Activated CD8-positive, alpha-beta memory T cell treated with anti-CD3 and anti-CD28 coated beads, Interleukin-2, amount 50 U/mL, for 48 hours (primary cell): ENCODE measurements at regions not wholly inside any gene's neighbourhood (a gene's known extent, or its start where the extent isn't known, plus 50 kb on each side); places are given as distances from the start of the nearest gene placed in this dataset.
"Not testable (repeated sequence)": the region's sequence is repeated elsewhere in the genome, so short reads cannot be mapped to it uniquely, and the experiment has no call there.

Source experiments
- DNase-seq: peaks from one replicate; pipeline ENCODE4 v3.0.0-alpha.2; 2020

- no peak for DNase-seq
Measured at GRCh38 chr10:130492266-130492934, 356.2 kb downstream of the GLRX3 start.

- DNase-seq = no peak
Measured at GRCh38 chr10:130493021-130493420, 356.8 kb downstream of the GLRX3 start.

- DNase-seq = no peak
Measured at GRCh38 chr10:130493446-130494145, 357.4 kb downstream of the GLRX3 start.

- no peak for DNase-seq
Measured at GRCh38 chr10:130495116-130495862, 359.1 kb downstream of the GLRX3 start.

GRCh38 chr10:130495891-130496636, 359.9 kb downstream of the GLRX3 start:
- DNase-seq = no peak

- peak; percentile 15 for DNase-seq
Measured at GRCh38 chr10:130497056-130498010, 361.1 kb downstream of the GLRX3 start.

- DNase-seq = peak; percentile 15
Measured at GRCh38 chr10:130498042-130498441, 361.9 kb downstream of the GLRX3 start.

- DNase-seq = no peak
Measured at GRCh38 chr10:130498934-130499333, 362.7 kb downstream of the GLRX3 start.

GRCh38 chr10:130499541-130499940, 363.4 kb downstream of the GLRX3 start:
- no peak for DNase-seq

- peak; percentile 10 for DNase-seq
Measured at GRCh38 chr10:130500261-130501000, 364.2 kb downstream of the GLRX3 start.

- no peak for DNase-seq
Measured at GRCh38 chr10:130507461-130507860, 371.3 kb downstream of the GLRX3 start.

- no peak for DNase-seq
Measured at GRCh38 chr10:130509881-130510689, 373.9 kb downstream of the GLRX3 start.

GRCh38 chr10:130510755-130511154, 374.6 kb downstream of the GLRX3 start:
- no peak for DNase-seq

- DNase-seq = no peak
Measured at GRCh38 chr10:130511766-130512165, 375.6 kb downstream of the GLRX3 start.

GRCh38 chr10:130512936-130513335, 376.7 kb downstream of the GLRX3 start:
- DNase-seq = no peak

GRCh38 chr10:130513686-130514476, 377.7 kb downstream of the GLRX3 start:
- DNase-seq = no peak

GRCh38 chr10:130515670-130516069, 379.5 kb downstream of the GLRX3 start:
- DNase-seq = no peak

GRCh38 chr10:130516141-130516735, 380.0 kb downstream of the GLRX3 start:
- DNase-seq = no peak

GRCh38 chr10:130518921-130519320, 382.7 kb downstream of the GLRX3 start:
- not testable (repeated sequence) for DNase-seq
